ENCODE measurements at regions not wholly inside any gene's neighbourhood (a gene's known extent, or its start where the extent isn't known, plus 50 kb on each side); places are given as distances from the start of the nearest gene placed in this dataset.

DNA sequence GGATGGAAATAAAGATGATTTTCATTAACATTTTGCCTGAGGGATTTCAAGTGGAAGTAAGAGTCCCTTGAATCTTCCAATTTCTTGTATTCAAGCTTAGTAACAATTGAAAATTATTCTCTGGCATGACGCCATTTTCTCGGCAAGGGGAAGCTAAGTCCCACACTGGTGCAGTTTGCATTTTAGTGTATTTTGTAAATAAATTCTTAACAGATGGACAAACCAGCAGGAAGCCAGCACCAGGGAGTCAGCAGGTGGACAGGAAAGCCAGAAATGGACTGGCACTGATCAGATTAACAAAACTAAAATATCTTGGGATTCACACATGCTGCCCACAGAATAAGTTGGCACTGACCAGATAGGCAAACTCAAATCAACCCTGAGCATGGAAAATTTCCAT, 311.3 kb downstream of the LRRIQ3 start:
- H3K36me3 ChIP-seq (ENCODE audit: control insufficient read depth, insufficient read depth, low read length): no peaks in the 10 kb centered on the region
- DNase-seq (ENCODE audit: extremely low read depth, insufficient read length): no peak
- TF ChIP-seq, protein P1, sequence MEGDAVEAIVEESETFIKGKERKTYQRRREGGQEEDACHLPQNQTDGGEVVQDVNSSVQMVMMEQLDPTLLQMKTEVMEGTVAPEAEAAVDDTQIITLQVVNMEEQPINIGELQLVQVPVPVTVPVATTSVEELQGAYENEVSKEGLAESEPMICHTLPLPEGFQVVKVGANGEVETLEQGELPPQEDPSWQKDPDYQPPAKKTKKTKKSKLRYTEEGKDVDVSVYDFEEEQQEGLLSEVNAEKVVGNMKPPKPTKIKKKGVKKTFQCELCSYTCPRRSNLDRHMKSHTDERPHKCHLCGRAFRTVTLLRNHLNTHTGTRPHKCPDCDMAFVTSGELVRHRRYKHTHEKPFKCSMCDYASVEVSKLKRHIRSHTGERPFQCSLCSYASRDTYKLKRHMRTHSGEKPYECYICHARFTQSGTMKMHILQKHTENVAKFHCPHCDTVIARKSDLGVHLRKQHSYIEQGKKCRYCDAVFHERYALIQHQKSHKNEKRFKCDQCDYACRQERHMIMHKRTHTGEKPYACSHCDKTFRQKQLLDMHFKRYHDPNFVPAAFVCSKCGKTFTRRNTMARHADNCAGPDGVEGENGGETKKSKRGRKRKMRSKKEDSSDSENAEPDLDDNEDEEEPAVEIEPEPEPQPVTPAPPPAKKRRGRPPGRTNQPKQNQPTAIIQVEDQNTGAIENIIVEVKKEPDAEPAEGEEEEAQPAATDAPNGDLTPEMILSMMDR (IDR thresholded peaks at IDR 0.05; ENCODE audit: insufficient read depth, low read length, poor library complexity, severe bottlenecking): no peak
- no peak overlapping the region for H3K4me3 ChIP-seq (replicated peaks; ENCODE audit: low read depth, low read length)
- no peaks in the 10 kb centered on the region for H3K27me3 ChIP-seq (replicated peaks; ENCODE audit: control insufficient read depth, insufficient read depth, low read length)

DNA sequence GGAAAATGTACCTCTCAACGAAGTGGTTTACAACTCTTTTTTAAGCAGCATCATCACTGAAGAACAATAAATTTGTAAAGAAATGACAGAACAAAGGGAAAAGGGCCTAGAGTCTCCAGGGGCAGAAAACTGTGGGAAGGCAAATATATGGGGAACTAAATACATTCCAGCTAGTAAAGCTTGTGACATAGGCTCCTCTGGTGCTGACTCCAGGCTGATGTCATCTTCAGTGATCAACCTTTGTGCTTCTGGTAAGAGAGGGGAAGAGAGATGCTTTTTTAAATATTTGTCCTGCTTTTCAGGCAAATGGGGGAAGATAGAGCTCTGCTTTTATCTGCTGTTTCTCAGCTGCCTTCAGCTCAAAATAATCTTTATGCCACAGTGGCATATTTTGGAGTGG, 323.2 kb downstream of the LRRIQ3 start:
- TF ChIP-seq, protein P1 (IDR thresholded peaks at IDR 0.05; ENCODE audit: insufficient read depth, low read length, poor library complexity, severe bottlenecking): no peak
- no peak for DNase-seq (ENCODE audit: extremely low read depth, insufficient read length)
- H3K4me3 ChIP-seq (replicated peaks; ENCODE audit: low read depth, low read length): no peak overlapping the region
- no peaks in the 10 kb centered on the region for H3K36me3 ChIP-seq (ENCODE audit: control insufficient read depth, insufficient read depth, low read length)
- H3K27me3 ChIP-seq (replicated peaks; ENCODE audit: control insufficient read depth, insufficient read depth, low read length): no peaks in the 10 kb centered on the region

DNA sequence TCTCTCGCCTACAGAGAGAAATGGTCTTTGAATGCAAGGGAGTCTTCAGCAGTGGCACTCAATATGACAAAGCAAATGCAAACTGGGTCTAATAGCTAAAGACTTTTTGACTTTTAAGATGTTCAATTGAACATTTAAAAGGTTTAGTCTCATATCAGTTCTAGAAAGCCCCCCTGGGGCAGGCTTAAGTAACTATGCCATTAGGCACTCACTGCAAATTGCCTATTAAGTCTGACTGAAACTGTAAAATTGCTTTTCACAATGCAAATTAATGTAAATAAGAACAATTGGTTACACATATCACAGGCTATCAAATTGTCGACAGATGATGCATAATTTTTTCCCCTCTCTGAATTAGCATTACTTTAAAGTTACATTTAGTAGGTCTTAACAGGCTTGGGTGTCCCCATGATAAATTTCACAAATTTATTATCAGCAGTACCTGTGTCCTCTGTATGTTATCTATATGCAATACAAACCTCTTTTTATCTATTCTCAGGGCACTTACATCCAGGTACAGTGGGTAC, 329.1 kb downstream of the LRRIQ3 start:
- Histone ChIP-seq H3K36me3 (ENCODE audit: control insufficient read depth, insufficient read depth, low read length) (no peaks in the 10 kb centered on the region), H3K27me3 (replicated peaks; ENCODE audit: control insufficient read depth, insufficient read depth, low read length) (no peaks in the 10 kb centered on the region), H3K4me3 (replicated peaks; ENCODE audit: low read depth, low read length) (no peak overlapping the region)
- no peak for DNase-seq (ENCODE audit: extremely low read depth, insufficient read length)
- TF ChIP-seq, protein P1 (IDR thresholded peaks at IDR 0.05; ENCODE audit: insufficient read depth, low read length, poor library complexity, severe bottlenecking): no peak

DNA sequence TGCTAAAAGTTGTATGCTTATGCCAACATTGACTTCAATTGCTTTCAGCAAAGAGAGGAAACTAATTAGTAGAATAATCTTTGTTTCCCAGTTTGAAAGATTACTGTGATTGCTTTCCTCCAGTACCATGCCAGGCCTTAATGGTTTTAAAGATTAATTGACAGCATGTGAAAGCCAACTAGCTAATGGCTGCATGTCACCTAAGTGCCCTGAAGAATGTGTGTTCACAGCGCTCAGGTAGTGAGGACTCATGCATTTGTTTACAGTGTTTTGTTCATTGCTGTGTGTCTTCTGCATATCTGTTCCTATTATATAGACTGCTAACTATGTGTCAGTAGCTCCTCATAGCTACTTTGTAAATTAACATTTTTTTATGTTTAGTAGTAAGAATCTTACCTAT, 335.6 kb downstream of the LRRIQ3 start:
- TF ChIP-seq, protein P1 (IDR thresholded peaks at IDR 0.05; ENCODE audit: insufficient read depth, low read length, poor library complexity, severe bottlenecking): no peak
- Histone ChIP-seq H3K27me3 (replicated peaks; ENCODE audit: control insufficient read depth, insufficient read depth, low read length) (no peaks in the 10 kb centered on the region), H3K4me3 (replicated peaks; ENCODE audit: low read depth, low read length) (no peak overlapping the region), H3K36me3 (ENCODE audit: control insufficient read depth, insufficient read depth, low read length) (no peaks in the 10 kb centered on the region)
- DNase-seq (ENCODE audit: extremely low read depth, insufficient read length): no peak

DNA sequence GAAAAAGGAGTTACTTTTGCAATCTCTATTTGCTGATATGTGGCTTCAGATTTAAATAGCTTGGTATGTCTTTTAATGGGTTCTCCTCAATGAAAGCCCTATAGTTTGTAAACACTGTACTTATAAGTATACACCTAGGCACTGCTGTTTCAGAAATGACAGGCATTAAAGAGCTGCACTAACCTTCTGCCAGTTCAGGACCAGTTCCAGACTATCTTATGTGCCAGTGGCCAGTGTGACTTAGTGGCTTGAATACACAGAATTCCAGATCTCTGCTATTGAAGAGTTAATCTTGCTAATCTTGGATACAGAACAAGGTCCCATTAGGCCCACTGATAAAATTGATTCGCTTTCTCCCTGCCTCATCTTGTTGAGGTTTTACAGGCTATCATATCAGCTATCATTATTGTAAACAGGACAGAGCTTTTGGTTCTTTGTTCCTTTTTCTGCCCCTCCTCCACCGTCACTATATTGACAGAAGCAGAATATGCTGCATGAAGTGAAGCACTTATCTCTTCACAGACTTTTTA, 337.5 kb downstream of the LRRIQ3 start:
- Histone ChIP-seq H3K27me3 (replicated peaks; ENCODE audit: control insufficient read depth, insufficient read depth, low read length) (no peaks in the 10 kb centered on the region), H3K36me3 (ENCODE audit: control insufficient read depth, insufficient read depth, low read length) (no peaks in the 10 kb centered on the region), H3K4me3 (replicated peaks; ENCODE audit: low read depth, low read length) (no peak overlapping the region)
- TF ChIP-seq, protein P1 (IDR thresholded peaks at IDR 0.05; ENCODE audit: insufficient read depth, low read length, poor library complexity, severe bottlenecking): no peak
- no peak for DNase-seq (ENCODE audit: extremely low read depth, insufficient read length)

DNA sequence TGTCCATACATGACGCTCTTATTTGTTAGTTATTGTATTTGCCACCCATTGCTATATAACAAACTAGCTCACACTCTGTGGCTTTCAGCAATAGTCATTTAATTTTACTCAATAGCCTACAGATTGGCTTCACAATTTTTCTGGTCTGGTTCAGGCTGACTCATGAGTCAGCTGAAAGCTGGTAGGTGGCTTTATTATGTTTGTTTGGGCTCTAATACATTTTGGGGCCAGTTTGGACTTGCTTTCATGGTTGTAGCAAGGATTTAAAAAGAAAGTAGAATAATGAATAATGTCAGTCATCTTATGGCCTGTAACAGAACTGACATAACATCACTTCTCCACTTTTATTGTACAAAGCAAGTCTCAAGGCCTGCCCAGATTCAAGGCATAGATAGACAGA, 338.7 kb downstream of the LRRIQ3 start:
- no peak for DNase-seq (ENCODE audit: extremely low read depth, insufficient read length)
- H3K36me3 ChIP-seq (ENCODE audit: control insufficient read depth, insufficient read depth, low read length): no peaks in the 10 kb centered on the region
- no peaks in the 10 kb centered on the region for H3K27me3 ChIP-seq (replicated peaks; ENCODE audit: control insufficient read depth, insufficient read depth, low read length)
- TF ChIP-seq, protein P1 (IDR thresholded peaks at IDR 0.05; ENCODE audit: insufficient read depth, low read length, poor library complexity, severe bottlenecking): no peak
- H3K4me3 ChIP-seq (replicated peaks; ENCODE audit: low read depth, low read length): no peak overlapping the region
